Bronchial epithelial cell (primary cell): ENCODE measurements at regions not wholly inside any gene's neighbourhood (a gene's known extent, or its start where the extent isn't known, plus 50 kb on each side); places are given as distances from the start of the nearest gene placed in this dataset.
"Not testable (repeated sequence)": the region's sequence is repeated elsewhere in the genome, so short reads cannot be mapped to it uniquely, and the experiment has no call there.

Experiments
- DNase-seq: peaks from one replicate; pipeline ENCODE4 v3.0.0-alpha.2; 2010; ENCODE audit warnings: low read depth
- FAIRE-seq: peaks from 2 replicates; lab custom pipeline; 2011; peaks lifted over from hg19 to GRCh38; lab: Jason Lieb, UNC
- H3K27me3 ChIP-seq: 2 replicates; pipeline ENCODE4 v1.5.1; 2011; ENCODE audit warnings: low read length; ENCODE audit not compliant: control insufficient read depth, insufficient read depth
- H3K36me3 ChIP-seq: 2 replicates; pipeline ENCODE4 v1.5.1; 2011; ENCODE audit warnings: low read length; ENCODE audit not compliant: control insufficient read depth, insufficient read depth
- H3K4me3 ChIP-seq: 2 replicates; pipeline ENCODE4 v1.5.1; 2011; ENCODE audit warnings: mild to moderate bottlenecking, low read depth, low read length, control low read depth
- TF ChIP-seq, protein P1 (sequence below): IDR thresholded peaks from 2 replicates; pipeline ENCODE4 v1.5.1; 2011; ENCODE audit warnings: mild to moderate bottlenecking, moderate library complexity, low read length, control low read depth, inconsistent platforms; ENCODE audit not compliant: insufficient read depth, severe bottlenecking

DNA sequence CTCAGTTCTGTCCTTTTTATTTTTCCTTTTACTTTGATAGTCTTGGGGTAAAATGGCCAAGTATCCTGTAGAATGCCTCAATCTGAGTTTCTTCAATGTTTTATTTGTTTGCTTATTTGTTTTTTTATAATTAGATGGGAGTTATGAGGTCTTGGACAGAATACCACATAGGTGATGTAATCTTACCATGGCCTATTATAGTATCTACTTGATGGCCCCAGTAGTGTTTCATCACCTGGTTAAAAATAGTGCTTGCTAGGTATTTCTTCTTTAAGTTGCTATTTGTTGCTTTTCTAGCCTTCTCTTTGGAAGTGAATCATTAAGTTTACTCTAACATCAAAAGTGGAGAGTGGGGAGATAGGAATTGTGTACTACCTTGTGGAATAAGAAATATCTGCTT lies 1020.0 kb upstream of the KCND2 start:
- H3K4me3 ChIP-seq = no peak overlapping the region
- H3K36me3 ChIP-seq = no peaks in the 10 kb centered on the region
- H3K27me3 ChIP-seq = peaks cover 2% of the 10 kb centered on the region
- no peak for FAIRE-seq
- DNase-seq = no peak
- TF ChIP-seq, protein P1, sequence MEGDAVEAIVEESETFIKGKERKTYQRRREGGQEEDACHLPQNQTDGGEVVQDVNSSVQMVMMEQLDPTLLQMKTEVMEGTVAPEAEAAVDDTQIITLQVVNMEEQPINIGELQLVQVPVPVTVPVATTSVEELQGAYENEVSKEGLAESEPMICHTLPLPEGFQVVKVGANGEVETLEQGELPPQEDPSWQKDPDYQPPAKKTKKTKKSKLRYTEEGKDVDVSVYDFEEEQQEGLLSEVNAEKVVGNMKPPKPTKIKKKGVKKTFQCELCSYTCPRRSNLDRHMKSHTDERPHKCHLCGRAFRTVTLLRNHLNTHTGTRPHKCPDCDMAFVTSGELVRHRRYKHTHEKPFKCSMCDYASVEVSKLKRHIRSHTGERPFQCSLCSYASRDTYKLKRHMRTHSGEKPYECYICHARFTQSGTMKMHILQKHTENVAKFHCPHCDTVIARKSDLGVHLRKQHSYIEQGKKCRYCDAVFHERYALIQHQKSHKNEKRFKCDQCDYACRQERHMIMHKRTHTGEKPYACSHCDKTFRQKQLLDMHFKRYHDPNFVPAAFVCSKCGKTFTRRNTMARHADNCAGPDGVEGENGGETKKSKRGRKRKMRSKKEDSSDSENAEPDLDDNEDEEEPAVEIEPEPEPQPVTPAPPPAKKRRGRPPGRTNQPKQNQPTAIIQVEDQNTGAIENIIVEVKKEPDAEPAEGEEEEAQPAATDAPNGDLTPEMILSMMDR = no peak

DNA sequence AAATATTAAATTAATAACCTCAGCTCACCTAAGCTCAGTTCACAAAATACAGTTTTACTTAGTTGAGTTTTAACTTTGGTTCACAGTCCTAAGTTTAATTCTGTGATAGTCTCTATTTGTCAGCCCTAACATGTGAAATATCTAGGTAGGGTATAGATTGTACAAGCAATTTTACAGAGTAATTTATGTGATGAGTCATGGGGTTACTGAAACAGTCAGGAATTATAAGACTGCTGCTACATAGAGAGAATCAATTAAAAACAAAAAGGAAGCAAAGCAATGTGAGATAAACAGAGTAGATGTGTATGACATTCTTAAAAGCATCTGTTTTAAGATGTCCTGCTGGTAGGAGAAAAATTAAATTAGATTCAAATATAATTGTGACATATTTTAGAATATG lies 1018.2 kb upstream of the KCND2 start:
- FAIRE-seq (no peak), DNase-seq (peak; percentile 36)
- H3K4me3 ChIP-seq = no peak overlapping the region
- peaks cover 3% of the 10 kb centered on the region for H3K27me3 ChIP-seq
- TF ChIP-seq, protein P1 = no peak
- H3K36me3 ChIP-seq = no peaks in the 10 kb centered on the region

DNA sequence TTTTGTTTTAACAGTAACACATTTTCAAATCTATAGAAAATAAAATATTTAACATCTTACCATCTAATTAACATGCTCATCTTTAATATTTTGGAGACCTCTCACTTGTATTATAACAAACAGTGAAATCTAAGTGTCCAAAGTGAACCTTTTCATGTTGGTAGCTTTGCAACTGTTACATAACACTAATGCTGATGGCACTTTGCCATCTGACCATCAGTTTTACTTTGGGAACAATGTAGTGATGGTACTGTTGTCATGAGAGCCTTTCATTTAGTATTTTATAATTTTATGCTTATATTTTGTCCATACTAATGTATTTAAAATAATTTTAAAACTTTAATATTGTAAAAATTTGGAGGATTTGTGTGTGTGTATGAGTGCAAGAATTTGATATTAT lies 1017.0 kb upstream of the KCND2 start:
- TF ChIP-seq, protein P1 = no peak
- DNase-seq (no peak), FAIRE-seq (no peak)
- no peaks in the 10 kb centered on the region for H3K36me3 ChIP-seq
- no peak overlapping the region for H3K4me3 ChIP-seq
- peaks cover 3% of the 10 kb centered on the region for H3K27me3 ChIP-seq

DNA sequence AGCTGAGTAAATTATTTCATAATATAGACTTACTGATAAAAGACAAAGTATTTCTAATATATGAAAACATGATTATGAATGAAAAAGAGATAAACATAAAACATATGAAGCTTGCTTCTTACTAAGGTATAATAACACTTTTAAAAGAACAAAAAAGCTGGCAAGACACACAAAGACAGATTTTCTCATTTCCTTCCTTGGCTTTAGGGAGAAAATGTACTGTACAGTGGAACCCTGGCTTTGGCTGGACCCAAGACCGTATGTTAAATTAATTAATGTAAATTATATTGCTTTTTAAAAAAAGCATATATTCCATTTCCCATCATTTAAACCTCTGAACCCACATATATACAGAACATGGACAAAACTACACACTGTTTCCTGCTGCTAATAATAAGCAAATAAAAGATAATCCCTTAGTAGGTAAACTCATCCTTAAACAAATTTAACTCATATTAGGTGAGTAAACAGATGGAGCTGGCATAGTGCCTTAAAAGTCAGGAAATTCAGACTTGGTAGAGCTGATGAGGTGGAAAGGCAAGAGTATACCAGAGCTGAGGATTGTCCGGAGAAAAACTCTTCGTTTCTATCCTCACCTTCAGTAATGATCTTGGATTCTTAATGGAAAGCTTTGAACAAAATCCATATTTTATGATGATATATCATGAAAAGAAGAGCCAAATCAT lies 1016.4 kb upstream of the KCND2 start:
- peak; percentile 25 for DNase-seq
- H3K27me3 ChIP-seq = peaks cover 3% of the 10 kb centered on the region
- H3K36me3 ChIP-seq = no peaks in the 10 kb centered on the region
- TF ChIP-seq, protein P1 = no peak
- no peak for FAIRE-seq
- no peak overlapping the region for H3K4me3 ChIP-seq

DNA sequence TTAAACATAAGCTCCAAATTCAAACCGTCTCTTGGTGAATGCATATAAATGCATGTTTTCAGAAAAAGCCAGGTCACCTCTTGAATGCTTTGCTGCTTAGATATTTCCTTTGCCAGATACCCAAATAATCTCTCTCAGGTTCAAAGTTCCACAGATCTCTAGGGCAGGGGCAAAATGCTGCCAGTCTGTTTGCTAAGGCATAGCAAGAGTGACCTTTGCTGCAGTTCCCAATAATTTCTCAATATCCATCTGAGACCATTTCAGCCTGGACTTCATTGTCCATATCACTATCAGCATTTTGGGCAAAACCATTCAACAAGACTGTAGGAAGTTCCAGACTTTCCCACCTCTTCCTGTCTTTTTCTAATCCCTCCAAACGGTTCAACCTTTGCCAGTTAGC lies 1006.2 kb upstream of the KCND2 start:
- not testable (repeated sequence) for DNase-seq, H3K36me3 ChIP-seq, H3K27me3 ChIP-seq, H3K4me3 ChIP-seq, FAIRE-seq

DNA sequence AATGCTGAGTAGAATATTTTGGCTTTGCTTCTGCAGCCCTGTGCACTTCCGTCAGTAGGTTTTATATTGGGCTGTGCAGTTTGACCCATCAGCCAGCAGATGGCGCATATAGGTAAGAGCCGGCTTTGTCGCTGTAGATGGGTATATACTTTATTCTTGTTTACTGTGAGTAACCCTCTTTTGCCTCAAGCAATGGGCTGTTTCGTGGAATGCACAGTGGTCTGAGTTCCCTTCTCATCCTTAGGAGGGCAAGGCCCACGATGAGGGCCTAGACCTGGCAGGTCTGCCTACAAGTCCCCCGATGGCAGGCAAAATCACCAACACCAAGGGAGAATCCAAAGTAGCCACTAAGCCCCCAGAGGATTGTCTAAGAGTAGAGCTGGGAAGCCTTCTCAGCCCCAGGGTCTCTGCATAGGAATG lies 1002.9 kb upstream of the KCND2 start:
- H3K36me3 ChIP-seq = no peaks in the 10 kb centered on the region
- FAIRE-seq = no peak

More for the DNA sequence above, 1002.9 kb upstream of the KCND2 start:
- H3K27me3 ChIP-seq = peaks cover 1% of the 10 kb centered on the region
- TF ChIP-seq, protein P1 = peak; percentile 89
- DNase-seq = peak; percentile 69
- H3K4me3 ChIP-seq = no peak overlapping the region
